B cell (primary cell): ENCODE measurements at regions not wholly inside any gene's neighbourhood (a gene's known extent, or its start where the extent isn't known, plus 50 kb on each side); places are given as distances from the start of the nearest gene placed in this dataset.
"Not testable (repeated sequence)": the region's sequence is repeated elsewhere in the genome, so short reads cannot be mapped to it uniquely, and the experiment has no call there.

Experiments used
- ATAC-seq: fragments of 200-7000 bp; cut with Tn5 transposase; one replicate; pipeline ENCODE4 v1.10.0; 2021; ENCODE audit warnings: low read depth, mild to moderate bottlenecking, moderate number of reproducible peaks, moderate library complexity
- CTCF ChIA-PET: fragments of 350-600 bp; sonication (Branson Sonifier 250); formaldehyde crosslinking; loops from one replicate; lab custom pipeline; 2021; ENCODE audit warnings: antibody characterized with exemption, inconsistent platforms; lab: Charles Lee
- POLR2A ChIA-PET: fragments of 350-600 bp; sonication (Branson Sonifier 250); formaldehyde crosslinking; loops from one replicate; lab custom pipeline; 2021; ENCODE audit warnings: antibody characterized with exemption; lab: Charles Lee
- DNase-seq: peaks from one replicate; pipeline ENCODE4 v3.0.0; 2013
- H2AFZ ChIP-seq: 2 replicates; pipeline ENCODE4 v1.6.1; 2012; ENCODE audit warnings: mild to moderate bottlenecking, low read depth, low read length; ENCODE audit not compliant: insufficient read depth, poor library complexity, severe bottlenecking
- H3K27ac ChIP-seq, 2 donors: 1 replicate in 1 of 2; 2 replicates in 1 of 2; pipeline ENCODE4 v1.5.1; 2012 to 2013; ENCODE audit warnings: low read length in 2 of 2, mild to moderate bottlenecking in 2 of 2, moderate library complexity in 1 of 2
- H3K27me3 ChIP-seq, 4 experiments: fragments of 200-600 bp in 1 of 4; sonication (generic) in 1 of 4; replicated peaks in 1 of 4; 1 replicate in 2 of 4; 2 replicates in 2 of 4; pipeline versions ENCODE4 v1.6.1 to v1.7.0; 2013 to 2016; ENCODE audit warnings: low read length in 3 of 4, mild to moderate bottlenecking in 2 of 4, mixed read lengths in 1 of 4, moderate library complexity in 1 of 4; ENCODE audit not compliant: insufficient read depth in 4 of 4, control insufficient read depth in 3 of 4; ENCODE audit errors: control extremely low read depth in 1 of 4
- H3K36me3 ChIP-seq, 2 experiments: replicated peaks in 1 of 2; 1 replicate in 1 of 2; 2 replicates in 1 of 2; pipeline versions ENCODE4 v1.6.1 to v1.7.1; 2013; ENCODE audit warnings: low read length in 1 of 2; ENCODE audit not compliant: insufficient read depth in 2 of 2, control insufficient read depth in 1 of 2; ENCODE audit errors: control extremely low read depth in 1 of 2, extremely low read depth in 1 of 2
- H3K4me1 ChIP-seq, 2 donors: fragments of 200-600 bp in 1 of 2; sonication (generic) in 1 of 2; 1 replicate in 1 of 2; 2 replicates in 1 of 2; pipeline versions ENCODE4 v1.5.1 to v1.6.1; 2013 to 2017; ENCODE audit warnings: low read length in 2 of 2; ENCODE audit not compliant: control insufficient read depth in 2 of 2, insufficient read depth in 2 of 2
- H3K4me2 ChIP-seq: replicated peaks from 2 replicates; pipeline ENCODE3; 2012; ENCODE audit warnings: mild to moderate bottlenecking, low read depth, low read length; ENCODE audit not compliant: poor library complexity, severe bottlenecking
- H3K4me3 ChIP-seq, 5 experiments: fragments of 200-600 bp in 1 of 5; sonication (generic) in 1 of 5; 1 replicate in 3 of 5; 2 replicates in 2 of 5; pipeline versions ENCODE4 v1.5.1 to v1.7.0; 2011 to 2016; ENCODE audit warnings: low read length in 4 of 5, mild to moderate bottlenecking in 4 of 5, low read depth in 2 of 5, control low read depth in 1 of 5, moderate library complexity in 1 of 5; ENCODE audit not compliant: insufficient read depth in 1 of 5; ENCODE audit errors: control extremely low read depth in 1 of 5, extremely low read depth in 1 of 5
- H3K79me2 ChIP-seq: fragments of 200-600 bp; sonication (generic); one replicate; pipeline ENCODE4 v1.6.0; 2016; ENCODE audit warnings: low read length; ENCODE audit not compliant: control insufficient read depth, insufficient read depth
- H3K9ac ChIP-seq: fragments of 200-600 bp; sonication (generic); 2 replicates; pipeline ENCODE4 v1.6.1; 2017; ENCODE audit warnings: mild to moderate bottlenecking, low read length, moderate library complexity
- H3K9me3 ChIP-seq, 3 donors: one replicate each; pipeline versions ENCODE4 v1.6.1 to v1.7.1; 2013; ENCODE audit warnings: low read length in 2 of 3; ENCODE audit not compliant: control insufficient read depth in 2 of 3, insufficient read depth in 1 of 3; ENCODE audit errors: control extremely low read depth in 1 of 3
- H4K20me1 ChIP-seq: 2 replicates; pipeline ENCODE4 v1.6.0; 2012; ENCODE audit warnings: mild to moderate bottlenecking, low read length; ENCODE audit not compliant: insufficient read depth, control insufficient read depth, poor library complexity, severe bottlenecking
- H3K27ac Mint-ChIP-seq: one replicate; pipeline ENCODE4 v1.8.0; 2021; ENCODE audit warnings: mixed read lengths
- H3K27me3 Mint-ChIP-seq: one replicate; pipeline ENCODE4 v1.8.0; 2021; ENCODE audit warnings: mixed read lengths
- H3K4me1 Mint-ChIP-seq: one replicate; pipeline ENCODE4 v1.8.0; 2021; ENCODE audit warnings: mixed read lengths
- H3K4me3 Mint-ChIP-seq: one replicate; pipeline ENCODE4 v1.8.0; 2021; ENCODE audit warnings: mixed read lengths
- H3K9me3 Mint-ChIP-seq: one replicate; pipeline ENCODE4 v1.8.0; 2022; ENCODE audit warnings: mixed read lengths; ENCODE audit not compliant: insufficient read depth
- CTCF ChIP-seq: fragments of 200-600 bp; IDR thresholded peaks from one replicate; pipeline ENCODE4 v1.8.0; 2022; ENCODE audit warnings: antibody characterized with exemption, mild to moderate bottlenecking
- EZH2 ChIP-seq: IDR thresholded peaks from 2 replicates; pipeline ENCODE4 v1.6.1; 2012; ENCODE audit warnings: borderline replicate concordance, low read depth, mild to moderate bottlenecking, moderate library complexity, low read length; ENCODE audit not compliant: insufficient read depth, poor library complexity, severe bottlenecking
- WGBS: methylation state at CpG from one replicate; pipeline ENCODE4 v1.1.5; 2013; ENCODE audit warnings: missing lambda C conversion rate; ENCODE audit not compliant: insufficient coverage; 5-methylcytosine and 5-hydroxymethylcytosine counted together
- intact Hi-C: fragments of 100-400 bp; cut with micrococcal nuclease; formaldehyde crosslinking; loops from one replicate; pipeline ENCODE4 v1.10.0; 2022

DNA sequence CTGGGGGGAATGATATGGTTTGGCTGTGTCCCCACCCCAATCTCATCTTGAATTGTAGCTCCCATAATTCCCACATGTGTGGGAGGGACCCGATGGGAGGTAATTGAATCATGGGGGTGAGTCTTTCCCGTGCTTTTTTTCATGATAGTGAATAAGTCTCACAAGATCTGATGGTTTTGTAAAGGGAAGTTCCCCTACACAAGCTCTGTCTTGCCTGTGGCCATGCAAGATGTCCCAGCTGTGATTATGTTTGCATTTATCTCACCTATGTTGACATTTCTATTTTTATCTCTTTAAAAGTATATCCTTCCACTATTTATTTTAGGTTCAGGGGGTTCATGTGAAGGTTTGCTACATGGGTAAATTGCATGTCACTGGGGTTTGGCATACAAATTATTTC is 323.9 kb upstream of the GLI3 start:
- Histone ChIP-seq H3K4me1 (no peaks in the 10 kb centered on the region), H3K4me3 (no peak overlapping the region), H3K27me3 (no peaks in the 10 kb centered on the region), H3K36me3 (no peaks in the 10 kb centered on the region), H3K27ac (no peak overlapping the region), H3K9ac (no peak overlapping the region), H3K79me2 (no peaks in the 10 kb centered on the region), H3K4me2 (no peak overlapping the region), H2AFZ (no peak overlapping the region), H4K20me1 (no peaks in the 10 kb centered on the region), H3K9me3 (peaks cover 0 to under 1% (median 0%) of the 10 kb centered on the region in 3 donors)
- no CpG with 5 or more reads among the region's 2 CpGs for WGBS
- CTCF ChIA-PET = no interaction called here
- Mint-ChIP-seq H3K4me3 (no peak overlapping the region), H3K27ac (no peak overlapping the region), H3K4me1 (no peaks in the 10 kb centered on the region), H3K9me3 (peaks cover 12% of the 10 kb centered on the region), H3K27me3 (no peaks in the 10 kb centered on the region)
- POLR2A ChIA-PET = no interaction called here
- TF ChIP-seq CTCF (no peak), EZH2 (no peak)
- ATAC-seq = no peak
- intact Hi-C loops = no loop called here
- no peak for DNase-seq

GRCh38 chr7:42554932-42555331 is 317.9 kb upstream of the GLI3 start:
- H3K9me3 Mint-ChIP-seq = not testable (repeated sequence)

More at GRCh38 chr7:42554932-42555331, 317.9 kb upstream of the GLI3 start:
- H3K4me1 ChIP-seq, H3K9ac ChIP-seq, H3K4me2 ChIP-seq, ATAC-seq, H3K27me3 Mint-ChIP-seq, H3K4me1 Mint-ChIP-seq, intact Hi-C loops, H3K4me3 ChIP-seq, H3K4me3 Mint-ChIP-seq, H2AFZ ChIP-seq, H3K27ac ChIP-seq, H4K20me1 ChIP-seq, DNase-seq, POLR2A ChIA-PET, H3K27me3 ChIP-seq, H3K27ac Mint-ChIP-seq, H3K79me2 ChIP-seq, H3K36me3 ChIP-seq, H3K9me3 ChIP-seq, CTCF ChIA-PET: not testable (repeated sequence)
- 100% methylated on average over 1 of the region's 2 CpGs for WGBS
